ENCODE measurements at regions not wholly inside any gene's neighbourhood (a gene's known extent, or its start where the extent isn't known, plus 50 kb on each side); places are given as distances from the start of the nearest gene placed in this dataset.

GRCh38 chr2:117212562-117212961 lies 601.9 kb upstream of the DDX18 start:
- no peak for TF ChIP-seq EZH2 (IDR thresholded peaks at IDR 0.05; ENCODE audit: low read length, missing control alignments)
- TF ChIP-seq, protein P1, sequence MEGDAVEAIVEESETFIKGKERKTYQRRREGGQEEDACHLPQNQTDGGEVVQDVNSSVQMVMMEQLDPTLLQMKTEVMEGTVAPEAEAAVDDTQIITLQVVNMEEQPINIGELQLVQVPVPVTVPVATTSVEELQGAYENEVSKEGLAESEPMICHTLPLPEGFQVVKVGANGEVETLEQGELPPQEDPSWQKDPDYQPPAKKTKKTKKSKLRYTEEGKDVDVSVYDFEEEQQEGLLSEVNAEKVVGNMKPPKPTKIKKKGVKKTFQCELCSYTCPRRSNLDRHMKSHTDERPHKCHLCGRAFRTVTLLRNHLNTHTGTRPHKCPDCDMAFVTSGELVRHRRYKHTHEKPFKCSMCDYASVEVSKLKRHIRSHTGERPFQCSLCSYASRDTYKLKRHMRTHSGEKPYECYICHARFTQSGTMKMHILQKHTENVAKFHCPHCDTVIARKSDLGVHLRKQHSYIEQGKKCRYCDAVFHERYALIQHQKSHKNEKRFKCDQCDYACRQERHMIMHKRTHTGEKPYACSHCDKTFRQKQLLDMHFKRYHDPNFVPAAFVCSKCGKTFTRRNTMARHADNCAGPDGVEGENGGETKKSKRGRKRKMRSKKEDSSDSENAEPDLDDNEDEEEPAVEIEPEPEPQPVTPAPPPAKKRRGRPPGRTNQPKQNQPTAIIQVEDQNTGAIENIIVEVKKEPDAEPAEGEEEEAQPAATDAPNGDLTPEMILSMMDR (conservative IDR thresholded peaks at IDR 0.05 in 1 of 2, IDR thresholded peaks at IDR 0.05 in 1 of 2; ENCODE audit: low read depth in 1 of 2, low read length in 2 of 2) = no peak

Data from fibroblast of lung (primary cell).